SK-MEL-5 (cell line): ENCODE measurements at regions not wholly inside any gene's neighbourhood (a gene's known extent, or its start where the extent isn't known, plus 50 kb on each side); places are given as distances from the start of the nearest gene placed in this dataset.

Experiments
- DNase-seq: peaks from one replicate; pipeline ENCODE4 v3.0.0-alpha.2; 2016; ENCODE audit warnings: low read depth, low spot score
- in situ Hi-C: cut with HindIII; loops from 2 replicates; pipeline ENCODE4 v1.10.0; 2016; ENCODE audit warnings: low sequenced_read_pairs, high pct_unique_total_duplicates, low pct_unique_long_range_greater_than_20kb

- no peak for DNase-seq
- in situ Hi-C loops: no loop called here
These were observed 817.1 kb upstream of the IGFBP3 start for GRCh38 chr7:46738165-46738564.

- DNase-seq: no peak
- in situ Hi-C loops: no loop called here
These were observed 804.8 kb upstream of the IGFBP3 start for GRCh38 chr7:46725838-46726237.

GRCh38 chr7:46725136-46725535 lies 804.1 kb upstream of the IGFBP3 start:
- no peak for DNase-seq
- in situ Hi-C loops: no loop called here

GRCh38 chr7:46723742-46724141 lies 802.7 kb upstream of the IGFBP3 start:
- in situ Hi-C loops: no loop called here
- no peak for DNase-seq

- no peak for DNase-seq
- in situ Hi-C loops: no loop called here
These were observed 801.9 kb upstream of the IGFBP3 start for GRCh38 chr7:46723003-46723402.

GRCh38 chr7:46720761-46721160 lies 799.7 kb upstream of the IGFBP3 start:
- in situ Hi-C loops: no loop called here
- DNase-seq: no peak

GRCh38 chr7:46719616-46720015 lies 798.5 kb upstream of the IGFBP3 start:
- in situ Hi-C loops: no loop called here
- DNase-seq: no peak

- in situ Hi-C loops: no loop called here
- peak; percentile 11 for DNase-seq
These were observed 795.9 kb upstream of the IGFBP3 start for GRCh38 chr7:46716926-46717325.

GRCh38 chr7:46715579-46715978 lies 794.5 kb upstream of the IGFBP3 start:
- no peak for DNase-seq
- in situ Hi-C loops: no loop called here

GRCh38 chr7:46714904-46715303 lies 793.8 kb upstream of the IGFBP3 start:
- DNase-seq: no peak
- in situ Hi-C loops: no loop called here

GRCh38 chr7:46713868-46714596 lies 793.0 kb upstream of the IGFBP3 start:
- in situ Hi-C loops: no loop called here
- no peak for DNase-seq

- no peak for DNase-seq
- in situ Hi-C loops: no loop called here
These were observed 789.9 kb upstream of the IGFBP3 start for GRCh38 chr7:46710927-46711326.

- DNase-seq: no peak
- in situ Hi-C loops: no loop called here
These were observed 786.9 kb upstream of the IGFBP3 start for GRCh38 chr7:46707973-46708372.

GRCh38 chr7:46705386-46706255 lies 784.5 kb upstream of the IGFBP3 start:
- no peak for DNase-seq
- in situ Hi-C loops: no loop called here

- peak; percentile 65 for DNase-seq
- in situ Hi-C loops: no loop called here
These were observed 775.7 kb upstream of the IGFBP3 start for GRCh38 chr7:46696741-46697140.

GRCh38 chr7:46695051-46695708 lies 774.1 kb upstream of the IGFBP3 start:
- peak; percentile 48 for DNase-seq
- in situ Hi-C loops: no loop called here

- DNase-seq: no peak
- in situ Hi-C loops: no loop called here
These were observed 773.0 kb upstream of the IGFBP3 start for GRCh38 chr7:46694058-46694457.

GRCh38 chr7:46687203-46687602 lies 766.1 kb upstream of the IGFBP3 start:
- in situ Hi-C loops: no loop called here
- no peak for DNase-seq
